HCT116 (cell line): ENCODE measurements at regions not wholly inside any gene's neighbourhood (a gene's known extent, or its start where the extent isn't known, plus 50 kb on each side); places are given as distances from the start of the nearest gene placed in this dataset.

Experiments used
- ATAC-seq: fragments of 200-7000 bp; cut with Tn5 transposase; 2 replicates; pipeline ENCODE4 v1.9.1; 2020; ENCODE audit warnings: mild to moderate bottlenecking, moderate library complexity
- BruUV-seq: library from RNA; stranded (reverse); fragments of 400-500 nt; replicated peaks from 2 replicates; lab custom pipeline; 2021; lab: Mats Ljungman, UMichigan
- CTCF ChIA-PET: fragments of 300-600 bp; sonication (Branson Sonifier 250); formaldehyde crosslinking; loops from one replicate; lab custom pipeline; 2021; ENCODE audit warnings: antibody characterized with exemption; lab: Charles Lee
- POLR2A ChIA-PET: fragments of 300-600, 350-600 bp; sonication (Branson Sonifier 250); formaldehyde crosslinking; loops from one replicate; lab custom pipeline; 2021; ENCODE audit warnings: antibody characterized with exemption; lab: Charles Lee
- RAD21 ChIA-PET, 2 experiments: fragments of 300-600 bp; sonication (Branson Sonifier 250); formaldehyde crosslinking; loops; one replicate each; lab custom pipeline; 2023; ENCODE audit warnings: low total read pairs in 2 of 2; ENCODE audit not compliant: uncharacterized antibody in 2 of 2, unreplicated experiment in 2 of 2, low non-redundant PET in 1 of 2; lab: Charles Lee
- DNase-seq: peaks from one replicate; pipeline ENCODE4 v3.0.0-alpha.2; 2010; ENCODE audit warnings: low read depth, low spot score
- H2AFZ ChIP-seq: fragments of 200-600 bp; shearing (Covaris generic), sonication (generic); 2 replicates; pipeline ENCODE4 v1.6.1; 2017; ENCODE audit warnings: low read depth, mixed run types, mixed read lengths, antibody characterized with exemption, low read length; ENCODE audit not compliant: poor library complexity, severe bottlenecking
- H3K27ac ChIP-seq: 2 replicates; pipeline ENCODE4 v1.5.1; 2012; ENCODE audit warnings: low read depth, low read length
- H3K27me3 ChIP-seq: fragments of 200-600 bp; sonication (generic); 2 replicates; pipeline ENCODE4 v1.6.1; 2016; ENCODE audit warnings: mixed run types, low read length, mixed read lengths; ENCODE audit not compliant: insufficient read depth
- H3K36me3 ChIP-seq, 2 experiments: fragments of 200-500 bp in 1 of 2; fragments of 200-600 bp in 1 of 2; sonication (Bioruptor generic) in 1 of 2; sonication (generic) in 1 of 2; 2 replicates each; pipeline versions ENCODE4 v1.5.1 to v1.6.1; 2014 to 2016; ENCODE audit warnings: low read length in 2 of 2, inconsistent platforms in 1 of 2, mixed read lengths in 1 of 2, mixed run types in 1 of 2; ENCODE audit not compliant: insufficient read depth in 2 of 2, control insufficient read depth in 1 of 2
- H3K4me1 ChIP-seq, 2 experiments: fragments of 200-600 bp in 1 of 2; sonication (generic) in 1 of 2; 2 replicates each; pipeline versions ENCODE4 v1.5.1 to v1.6.1; 2012 to 2017; ENCODE audit warnings: low read length in 2 of 2, inconsistent platforms in 1 of 2, mild to moderate bottlenecking in 1 of 2, mixed read lengths in 1 of 2, mixed run types in 1 of 2, moderate library complexity in 1 of 2; ENCODE audit not compliant: insufficient read depth in 2 of 2, control insufficient read depth in 1 of 2
- H3K4me2 ChIP-seq: fragments of 200-600 bp; sonication (generic); 2 replicates; pipeline ENCODE4 v1.6.1; 2017; ENCODE audit warnings: mixed run types, low read length, mixed read lengths
- H3K4me3 ChIP-seq, 2 experiments: fragments of 200-600 bp in 1 of 2; sonication (generic) in 1 of 2; replicated peaks in 1 of 2; 2 replicates each; pipeline ENCODE4 v1.5.1; 2011 to 2016; ENCODE audit warnings: low read length in 2 of 2, control low read depth in 1 of 2, low read depth in 1 of 2, mild to moderate bottlenecking in 1 of 2, mixed read lengths in 1 of 2, mixed run types in 1 of 2
- H3K79me2 ChIP-seq: fragments of 200-600 bp; sonication (generic); 2 replicates; pipeline ENCODE4 v1.6.1; 2017; ENCODE audit warnings: mild to moderate bottlenecking, mixed run types, low read length, moderate library complexity, mixed read lengths; ENCODE audit not compliant: insufficient read depth
- H3K9ac ChIP-seq: fragments of 200-600 bp; sonication (generic); 2 replicates; pipeline ENCODE4 v1.6.1; 2016; ENCODE audit warnings: low read length, mixed read lengths
- H3K9me2 ChIP-seq: fragments of 200-600 bp; sonication (generic), shearing (Covaris generic); 2 replicates; pipeline ENCODE4 v1.6.1; 2017; ENCODE audit warnings: mixed run types, mild to moderate bottlenecking, moderate library complexity; ENCODE audit not compliant: insufficient read depth
- H3K9me3 ChIP-seq, 2 experiments: fragments of 200-500 bp in 1 of 2; fragments of 200-600 bp in 1 of 2; sonication (Bioruptor generic) in 1 of 2; sonication (generic) in 1 of 2; 2 replicates each; pipeline ENCODE4 v1.6.1; 2014 to 2017; ENCODE audit warnings: low read length in 2 of 2, mixed read lengths in 2 of 2, inconsistent platforms in 1 of 2, low read depth in 1 of 2, mild to moderate bottlenecking in 1 of 2, mixed run types in 1 of 2, moderate library complexity in 1 of 2; ENCODE audit not compliant: control insufficient read depth in 1 of 2, insufficient read depth in 1 of 2
- H4K20me1 ChIP-seq: fragments of 200-600 bp; sonication (generic), shearing (Covaris generic); 2 replicates; pipeline ENCODE4 v1.6.1; 2017; ENCODE audit warnings: mixed run types, mild to moderate bottlenecking, moderate library complexity; ENCODE audit not compliant: insufficient read depth
- CEBPB ChIP-seq: IDR thresholded peaks from 2 replicates; pipeline ENCODE4 v1.6.1; 2012; ENCODE audit warnings: low read depth
- ELF1 ChIP-seq: IDR thresholded peaks from 2 replicates; pipeline ENCODE4 v1.6.1; 2012; ENCODE audit warnings: low read depth, borderline replicate concordance
- EZH2 ChIP-seq: fragments of 200-600 bp; sonication (generic); IDR thresholded peaks from 2 replicates; pipeline ENCODE4 v1.6.1; 2017; ENCODE audit warnings: antibody characterized with exemption, mixed run types
- JUND ChIP-seq: IDR thresholded peaks from 2 replicates; pipeline ENCODE4 v1.6.1; 2012
- intact Hi-C: fragments of 100-400 bp; cut with micrococcal nuclease; formaldehyde crosslinking; loops from 2 replicates; pipeline ENCODE4 v1.10.0; 2022
- TF ChIP-seq, protein P1 (sequence below), 3 experiments: fragments of 200-600 bp in 1 of 3; sonication (generic) in 1 of 3; IDR thresholded peaks in 2 of 3; conservative IDR thresholded peaks in 1 of 3; 2 replicates each; pipeline ENCODE4 v1.5.1; 2012 to 2017; ENCODE audit warnings: low read depth in 2 of 3, low read length in 2 of 3, antibody characterized with exemption in 1 of 3, borderline replicate concordance in 1 of 3, control low read depth in 1 of 3, mild to moderate bottlenecking in 1 of 3, mixed read lengths in 1 of 3, mixed run types in 1 of 3, moderate library complexity in 1 of 3; ENCODE audit not compliant: insufficient read depth in 1 of 3
- TF ChIP-seq, protein P2 (sequence below): IDR thresholded peaks from 2 replicates; pipeline ENCODE4 v1.6.1; 2012; ENCODE audit warnings: low read depth

DNA sequence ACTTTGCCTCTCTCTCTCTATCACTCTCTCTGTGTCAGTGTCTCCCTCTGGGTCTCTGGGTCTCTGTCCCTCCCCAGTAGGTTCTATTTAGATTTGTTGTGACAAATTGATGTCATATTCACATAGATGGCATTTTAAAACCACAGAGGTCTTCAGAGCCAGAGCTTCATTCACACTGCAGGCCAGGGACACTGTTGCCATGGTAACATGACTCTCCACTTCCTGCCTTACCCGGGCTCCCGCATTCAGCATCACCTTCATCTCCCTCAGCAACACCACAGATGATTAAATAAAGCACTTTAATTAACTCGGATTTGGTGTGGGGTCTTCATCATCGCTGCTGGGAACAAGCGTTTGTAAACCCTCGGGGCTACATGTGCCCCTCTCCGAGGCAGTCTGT lies 132.6 kb downstream of the ETS2 start:
- CTCF ChIA-PET, result no interaction called here
- POLR2A ChIA-PET, result no interaction called here
- RAD21 ChIA-PET, result no interaction called here
- Histone ChIP-seq H3K4me3 (no peak overlapping the region), H4K20me1 (no peaks in the 10 kb centered on the region), H3K9me3 (no peaks in the 10 kb centered on the region), H3K36me3 (no peaks in the 10 kb centered on the region), H3K4me1 (no peaks in the 10 kb centered on the region), H3K27ac (no peak overlapping the region), H3K4me2 (no peak overlapping the region), H3K27me3 (no peaks in the 10 kb centered on the region), H3K9ac (no peak overlapping the region), H3K9me2 (no peaks in the 10 kb centered on the region), H2AFZ (no peak overlapping the region), H3K79me2 (no peaks in the 10 kb centered on the region)
- no peak for DNase-seq
- intact Hi-C loops, result no loop called here
- ATAC-seq, result no peak
- no peak for TF ChIP-seq EZH2
- TF ChIP-seq CEBPB, result no peak
- TF ChIP-seq, protein P1, sequence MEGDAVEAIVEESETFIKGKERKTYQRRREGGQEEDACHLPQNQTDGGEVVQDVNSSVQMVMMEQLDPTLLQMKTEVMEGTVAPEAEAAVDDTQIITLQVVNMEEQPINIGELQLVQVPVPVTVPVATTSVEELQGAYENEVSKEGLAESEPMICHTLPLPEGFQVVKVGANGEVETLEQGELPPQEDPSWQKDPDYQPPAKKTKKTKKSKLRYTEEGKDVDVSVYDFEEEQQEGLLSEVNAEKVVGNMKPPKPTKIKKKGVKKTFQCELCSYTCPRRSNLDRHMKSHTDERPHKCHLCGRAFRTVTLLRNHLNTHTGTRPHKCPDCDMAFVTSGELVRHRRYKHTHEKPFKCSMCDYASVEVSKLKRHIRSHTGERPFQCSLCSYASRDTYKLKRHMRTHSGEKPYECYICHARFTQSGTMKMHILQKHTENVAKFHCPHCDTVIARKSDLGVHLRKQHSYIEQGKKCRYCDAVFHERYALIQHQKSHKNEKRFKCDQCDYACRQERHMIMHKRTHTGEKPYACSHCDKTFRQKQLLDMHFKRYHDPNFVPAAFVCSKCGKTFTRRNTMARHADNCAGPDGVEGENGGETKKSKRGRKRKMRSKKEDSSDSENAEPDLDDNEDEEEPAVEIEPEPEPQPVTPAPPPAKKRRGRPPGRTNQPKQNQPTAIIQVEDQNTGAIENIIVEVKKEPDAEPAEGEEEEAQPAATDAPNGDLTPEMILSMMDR (IDR thresholded peaks at IDR 0.05 in 2 of 3, conservative IDR thresholded peaks at IDR 0.05 in 1 of 3; ENCODE audit: borderline replicate concordance in 1 of 3, insufficient read depth in 1 of 3, low read depth in 2 of 3, low read length in 2 of 3), result no peak
- no peak for TF ChIP-seq ELF1
- TF ChIP-seq, protein P2, sequence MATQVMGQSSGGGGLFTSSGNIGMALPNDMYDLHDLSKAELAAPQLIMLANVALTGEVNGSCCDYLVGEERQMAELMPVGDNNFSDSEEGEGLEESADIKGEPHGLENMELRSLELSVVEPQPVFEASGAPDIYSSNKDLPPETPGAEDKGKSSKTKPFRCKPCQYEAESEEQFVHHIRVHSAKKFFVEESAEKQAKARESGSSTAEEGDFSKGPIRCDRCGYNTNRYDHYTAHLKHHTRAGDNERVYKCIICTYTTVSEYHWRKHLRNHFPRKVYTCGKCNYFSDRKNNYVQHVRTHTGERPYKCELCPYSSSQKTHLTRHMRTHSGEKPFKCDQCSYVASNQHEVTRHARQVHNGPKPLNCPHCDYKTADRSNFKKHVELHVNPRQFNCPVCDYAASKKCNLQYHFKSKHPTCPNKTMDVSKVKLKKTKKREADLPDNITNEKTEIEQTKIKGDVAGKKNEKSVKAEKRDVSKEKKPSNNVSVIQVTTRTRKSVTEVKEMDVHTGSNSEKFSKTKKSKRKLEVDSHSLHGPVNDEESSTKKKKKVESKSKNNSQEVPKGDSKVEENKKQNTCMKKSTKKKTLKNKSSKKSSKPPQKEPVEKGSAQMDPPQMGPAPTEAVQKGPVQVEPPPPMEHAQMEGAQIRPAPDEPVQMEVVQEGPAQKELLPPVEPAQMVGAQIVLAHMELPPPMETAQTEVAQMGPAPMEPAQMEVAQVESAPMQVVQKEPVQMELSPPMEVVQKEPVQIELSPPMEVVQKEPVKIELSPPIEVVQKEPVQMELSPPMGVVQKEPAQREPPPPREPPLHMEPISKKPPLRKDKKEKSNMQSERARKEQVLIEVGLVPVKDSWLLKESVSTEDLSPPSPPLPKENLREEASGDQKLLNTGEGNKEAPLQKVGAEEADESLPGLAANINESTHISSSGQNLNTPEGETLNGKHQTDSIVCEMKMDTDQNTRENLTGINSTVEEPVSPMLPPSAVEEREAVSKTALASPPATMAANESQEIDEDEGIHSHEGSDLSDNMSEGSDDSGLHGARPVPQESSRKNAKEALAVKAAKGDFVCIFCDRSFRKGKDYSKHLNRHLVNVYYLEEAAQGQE, result no peak
- TF ChIP-seq JUND, result no peak
- BruUV-seq, result no TSS peak
